Epithelial cell of prostate (primary cell): ENCODE measurements at regions not wholly inside any gene's neighbourhood (a gene's known extent, or its start where the extent isn't known, plus 50 kb on each side); places are given as distances from the start of the nearest gene placed in this dataset.

ENCODE experiments used
- DNase-seq: peaks from one replicate; pipeline ENCODE4 v3.0.0-alpha.2; 2011; ENCODE audit warnings: low read depth, low spot score
- H3K27ac ChIP-seq: fragments of 450-650 bp; 2 replicates; pipeline ENCODE4 v1.5.1; 2017; ENCODE audit warnings: mild to moderate bottlenecking

- H3K27ac ChIP-seq, result no peak overlapping the region
- no peak for DNase-seq
Observed at GRCh38 chr1:22343456-22344328, 108.0 kb upstream of the ZBTB40 start.

DNA sequence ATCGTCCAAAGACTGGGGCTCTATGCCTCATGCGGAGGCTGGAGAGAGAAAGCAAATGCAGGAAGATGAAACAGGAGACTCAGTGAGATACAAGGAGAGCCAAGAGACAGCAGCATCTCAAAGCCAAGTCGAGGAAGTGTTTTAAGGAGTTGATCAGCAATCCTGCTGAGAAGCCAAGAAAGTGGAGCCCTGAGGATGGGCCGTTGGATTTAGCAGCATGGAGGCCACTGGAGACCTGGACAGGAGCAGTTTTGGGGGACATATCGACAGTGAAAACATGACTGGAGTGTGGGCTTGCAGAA is 107.4 kb upstream of the ZBTB40 start:
- no peak overlapping the region for H3K27ac ChIP-seq
- no peak for DNase-seq

DNA sequence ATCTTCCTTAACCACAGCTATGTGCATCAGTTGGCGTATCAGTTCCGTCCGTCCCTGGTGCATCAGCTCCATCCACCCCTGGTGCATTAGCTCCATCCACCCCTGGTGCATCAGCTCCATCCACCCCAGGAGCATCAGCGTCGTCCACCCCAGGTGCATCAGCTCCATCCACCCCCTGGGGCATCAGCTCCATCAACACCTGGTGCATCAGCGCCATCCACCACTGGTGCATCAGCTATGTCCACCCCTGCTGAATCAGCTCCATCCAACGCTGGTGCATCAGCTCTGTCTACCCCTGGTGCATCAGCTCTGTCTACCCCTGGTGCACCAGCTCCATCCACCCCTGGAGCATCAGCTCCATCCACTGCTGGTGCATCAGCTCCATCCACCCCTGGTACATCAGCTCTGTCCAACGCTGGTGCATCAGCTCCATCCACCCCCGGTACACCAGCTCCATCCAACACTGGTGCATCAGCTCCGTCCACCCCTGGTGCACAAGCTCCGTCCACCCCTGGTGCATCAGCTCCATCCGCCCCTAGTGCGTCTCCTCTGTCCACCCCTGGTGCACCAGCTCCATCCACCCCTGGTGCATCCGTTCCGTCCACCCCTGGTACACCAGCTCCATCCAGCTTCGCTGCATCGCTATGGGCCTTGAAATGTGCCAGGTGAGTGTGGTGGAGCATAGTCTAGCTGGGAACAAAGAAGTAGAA is 106.6 kb upstream of the ZBTB40 start:
- no peak overlapping the region for H3K27ac ChIP-seq
- DNase-seq, result no peak

GRCh38 chr1:22347854-22348760 is 103.5 kb upstream of the ZBTB40 start:
- no peak overlapping the region for H3K27ac ChIP-seq
- no peak for DNase-seq

GRCh38 chr1:22349362-22350043 is 102.1 kb upstream of the ZBTB40 start:
- no peak for DNase-seq
- no peak overlapping the region for H3K27ac ChIP-seq

GRCh38 chr1:22350171-22350923 is 101.3 kb upstream of the ZBTB40 start:
- H3K27ac ChIP-seq, result no peak overlapping the region
- no peak for DNase-seq

- H3K27ac ChIP-seq, result no peak overlapping the region
Observed at GRCh38 chr1:22350924-22351767, 100.5 kb upstream of the ZBTB40 start.

DNA sequence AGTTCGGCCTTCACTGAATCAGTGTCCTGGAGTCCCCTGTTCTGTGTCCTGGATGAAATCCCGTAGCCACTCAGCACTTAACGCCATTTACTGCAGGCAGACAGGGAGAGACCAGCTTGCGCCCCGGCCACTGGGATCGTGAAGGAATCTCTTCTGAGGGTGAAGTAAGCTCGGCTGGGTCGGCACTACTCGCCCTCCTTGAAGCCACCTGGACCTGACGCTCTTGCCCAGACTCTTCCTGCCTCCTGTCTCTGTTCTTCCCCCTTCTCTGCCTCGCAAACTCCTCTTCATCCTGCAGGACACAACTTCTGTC is 99.9 kb upstream of the ZBTB40 start:
- no peak for DNase-seq
- H3K27ac ChIP-seq, result no peak overlapping the region

More at GRCh38 chr1:22350924-22351767, 100.5 kb upstream of the ZBTB40 start:
- DNase-seq, result no peak

DNA sequence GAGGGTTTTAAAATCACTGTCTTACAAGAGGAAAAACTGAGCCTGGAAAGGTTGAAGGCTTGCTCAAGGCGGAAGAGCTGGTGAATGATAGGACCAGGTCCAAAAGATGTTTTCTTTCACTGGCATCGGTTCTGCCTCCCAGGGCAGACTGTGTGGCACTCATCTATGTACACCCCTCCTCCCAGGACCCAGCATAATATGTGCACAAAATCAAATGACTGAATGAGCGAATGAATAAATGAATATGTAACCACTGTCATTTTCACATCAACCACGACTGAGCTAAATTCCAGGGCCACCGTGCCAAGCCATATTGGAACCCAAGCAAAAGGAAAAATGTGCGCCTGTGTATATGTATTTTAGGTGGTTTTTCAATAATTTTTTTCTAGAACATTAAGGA is 99.3 kb upstream of the ZBTB40 start:
- H3K27ac ChIP-seq, result no peak overlapping the region
- DNase-seq, result no peak

DNA sequence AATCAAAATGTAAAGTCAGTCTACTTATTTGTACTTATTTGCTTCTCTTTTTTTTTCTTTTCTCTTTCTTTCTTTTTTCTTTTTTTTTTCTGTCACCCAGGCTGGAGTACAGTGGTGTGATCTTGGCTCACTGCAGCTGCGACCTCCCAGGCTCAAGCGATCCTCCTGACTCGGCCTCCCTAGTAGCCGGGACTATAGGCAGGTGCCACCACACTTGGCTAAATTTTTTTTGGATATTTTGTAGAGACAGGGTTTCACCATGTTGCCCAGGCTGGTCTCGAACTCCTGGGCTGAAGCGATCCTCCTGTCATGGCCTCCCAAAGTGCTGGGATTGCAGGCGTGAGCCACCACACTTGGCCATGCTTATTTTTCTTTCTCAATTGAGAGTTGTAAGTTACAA is 98.8 kb upstream of the ZBTB40 start:
- no peak overlapping the region for H3K27ac ChIP-seq
- no peak for DNase-seq

- DNase-seq, result no peak
- H3K27ac ChIP-seq, result no peak overlapping the region
Observed at GRCh38 chr1:22359427-22359826, 92.2 kb upstream of the ZBTB40 start.

GRCh38 chr1:22362626-22363402 is 88.8 kb upstream of the ZBTB40 start:
- H3K27ac ChIP-seq, result no peak overlapping the region
- DNase-seq, result no peak

DNA sequence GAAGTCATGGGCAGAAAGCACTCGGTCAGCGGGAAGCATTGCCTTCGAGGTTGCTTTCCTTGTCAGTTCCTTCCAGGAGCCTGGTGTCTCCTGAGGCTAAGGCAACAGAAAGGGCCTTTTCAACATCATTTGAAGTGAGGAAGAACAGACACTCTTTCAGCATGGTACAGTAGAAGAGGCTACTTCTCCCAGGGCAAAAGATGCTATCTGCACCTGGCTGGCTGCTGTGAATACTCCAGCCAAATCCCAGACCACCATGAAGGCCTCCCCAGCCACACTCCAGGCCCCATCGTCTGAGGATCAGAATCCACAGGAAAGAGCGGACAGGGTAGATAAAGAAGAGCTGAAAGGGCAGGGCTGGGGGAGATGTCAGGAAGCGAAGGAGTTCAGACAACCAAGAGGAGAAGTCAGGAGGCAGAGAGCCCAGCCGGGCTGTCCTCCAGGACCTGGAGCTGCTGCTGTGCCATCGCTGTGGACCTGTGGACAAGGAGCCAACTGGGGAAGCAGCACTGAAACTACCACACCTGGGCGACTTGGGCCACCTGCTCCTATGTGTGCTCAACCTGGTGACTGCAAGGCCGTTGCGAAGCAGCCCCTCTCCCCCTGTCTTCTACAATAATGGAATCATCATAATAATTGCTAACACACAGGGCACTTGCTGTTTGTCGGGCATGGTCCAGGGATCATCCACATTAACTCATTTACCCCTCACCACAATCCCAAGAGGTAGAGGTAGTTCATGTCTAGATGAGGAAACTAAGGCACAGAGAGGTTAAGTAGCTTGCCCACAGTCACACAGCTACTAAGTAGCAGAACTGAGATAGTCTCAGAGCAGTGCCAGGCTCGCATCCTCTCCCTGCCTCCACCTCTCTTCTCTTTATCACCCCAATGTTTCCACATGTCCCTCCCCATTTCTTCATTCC is 88.0 kb upstream of the ZBTB40 start:
- no peak overlapping the region for H3K27ac ChIP-seq
- DNase-seq, result no peak

DNA sequence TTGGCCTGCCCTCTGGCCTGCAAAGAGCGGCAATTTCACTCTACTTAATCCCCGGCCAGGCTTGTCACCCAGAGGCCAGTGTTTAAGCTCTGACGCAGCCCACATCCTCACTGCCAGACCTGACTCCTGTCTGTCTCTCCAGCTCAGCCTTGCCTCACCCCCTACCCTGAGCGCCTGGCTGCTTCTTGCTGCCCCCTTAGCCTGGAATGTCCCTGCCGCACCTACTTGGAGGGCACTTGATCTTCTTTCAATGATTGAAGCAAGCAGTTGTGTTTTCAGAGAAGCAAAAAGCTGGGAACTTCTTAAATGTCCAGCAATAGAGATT is 87.4 kb upstream of the ZBTB40 start:
- H3K27ac ChIP-seq, result no peak overlapping the region
- DNase-seq, result no peak

DNA sequence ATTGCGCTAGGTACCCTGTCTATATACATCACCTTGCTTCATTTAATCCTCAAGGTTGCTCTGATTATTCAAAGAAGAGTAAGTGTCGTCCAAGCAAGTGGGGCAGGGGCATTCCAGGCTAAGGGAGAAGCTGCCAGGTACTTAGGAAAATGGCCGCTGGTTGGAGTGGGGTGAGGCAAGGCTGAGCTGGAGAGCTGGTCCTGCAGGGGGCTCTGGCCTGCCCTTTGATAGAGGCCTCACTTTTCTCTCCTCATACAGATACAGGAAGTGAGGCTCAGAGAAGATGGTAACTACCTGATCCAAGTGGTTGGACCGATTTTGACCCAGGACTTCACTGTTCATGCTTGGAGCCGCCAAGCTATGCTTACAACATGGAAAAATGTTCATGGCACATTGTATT is 86.9 kb upstream of the ZBTB40 start:
- DNase-seq, result no peak
- H3K27ac ChIP-seq, result no peak overlapping the region

DNA sequence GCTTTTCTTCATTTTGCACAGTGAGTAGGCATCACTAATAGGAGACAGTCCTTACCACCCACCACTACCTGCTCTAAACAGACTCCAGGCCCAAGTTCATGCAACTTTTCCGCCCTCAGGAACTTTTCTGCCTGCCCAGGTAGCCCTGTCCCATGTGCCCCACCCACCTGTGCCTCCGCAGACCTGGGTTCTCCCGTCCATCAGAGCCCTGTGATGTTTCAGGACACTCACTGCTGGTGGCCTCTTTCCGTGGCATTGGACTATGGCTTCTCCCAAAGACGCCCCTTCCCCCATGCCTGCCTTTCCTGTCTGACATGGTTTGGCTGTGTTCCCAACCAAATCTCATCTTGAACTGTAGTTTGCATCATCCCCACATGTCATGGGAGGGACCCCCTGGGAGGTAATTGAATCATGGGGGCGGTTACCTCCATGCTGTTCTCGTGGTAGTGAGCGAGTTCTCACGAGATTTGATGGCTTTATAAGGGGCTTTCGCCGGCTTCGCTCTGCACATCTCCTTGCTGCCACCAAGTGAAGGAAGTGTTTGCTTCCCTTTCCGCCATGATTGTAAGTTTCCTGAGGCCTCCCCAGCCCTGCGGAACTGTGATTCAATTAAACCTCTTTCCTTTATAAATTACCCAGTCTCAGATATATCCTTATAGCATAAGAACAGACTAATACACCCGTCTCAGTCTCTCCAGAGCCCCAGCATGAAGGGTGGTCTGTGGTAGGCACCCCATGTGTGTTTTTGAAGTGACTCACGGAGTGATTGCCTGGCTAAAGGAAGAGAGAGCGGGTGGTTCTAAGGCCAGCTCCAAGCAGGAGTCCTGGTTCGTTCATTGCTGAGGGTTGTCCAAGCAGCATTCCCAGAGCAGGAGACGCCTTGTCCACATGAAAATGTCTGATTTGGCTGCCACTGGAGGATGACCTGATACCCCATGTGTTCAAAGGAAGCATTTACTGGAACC is 86.0 kb upstream of the ZBTB40 start:
- no peak for DNase-seq
- H3K27ac ChIP-seq, result no peak overlapping the region
